ENCODE measurements at regions not wholly inside any gene's neighbourhood (a gene's known extent, or its start where the extent isn't known, plus 50 kb on each side); places are given as distances from the start of the nearest gene placed in this dataset.

- no peak for TF ChIP-seq EZH2 (optimal IDR thresholded peaks at IDR 0.05; ENCODE audit: low read depth, low read length)
- TF ChIP-seq, protein P1, sequence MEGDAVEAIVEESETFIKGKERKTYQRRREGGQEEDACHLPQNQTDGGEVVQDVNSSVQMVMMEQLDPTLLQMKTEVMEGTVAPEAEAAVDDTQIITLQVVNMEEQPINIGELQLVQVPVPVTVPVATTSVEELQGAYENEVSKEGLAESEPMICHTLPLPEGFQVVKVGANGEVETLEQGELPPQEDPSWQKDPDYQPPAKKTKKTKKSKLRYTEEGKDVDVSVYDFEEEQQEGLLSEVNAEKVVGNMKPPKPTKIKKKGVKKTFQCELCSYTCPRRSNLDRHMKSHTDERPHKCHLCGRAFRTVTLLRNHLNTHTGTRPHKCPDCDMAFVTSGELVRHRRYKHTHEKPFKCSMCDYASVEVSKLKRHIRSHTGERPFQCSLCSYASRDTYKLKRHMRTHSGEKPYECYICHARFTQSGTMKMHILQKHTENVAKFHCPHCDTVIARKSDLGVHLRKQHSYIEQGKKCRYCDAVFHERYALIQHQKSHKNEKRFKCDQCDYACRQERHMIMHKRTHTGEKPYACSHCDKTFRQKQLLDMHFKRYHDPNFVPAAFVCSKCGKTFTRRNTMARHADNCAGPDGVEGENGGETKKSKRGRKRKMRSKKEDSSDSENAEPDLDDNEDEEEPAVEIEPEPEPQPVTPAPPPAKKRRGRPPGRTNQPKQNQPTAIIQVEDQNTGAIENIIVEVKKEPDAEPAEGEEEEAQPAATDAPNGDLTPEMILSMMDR (IDR thresholded peaks at IDR 0.05; ENCODE audit: low read length) = no peak
These were observed 140.2 kb downstream of the MIS18A start for GRCh38 chr21:32138658-32139057.

Measured in MM.1S (cell line).